ENCODE measurements at regions not wholly inside any gene's neighbourhood (a gene's known extent, or its start where the extent isn't known, plus 50 kb on each side); places are given as distances from the start of the nearest gene placed in this dataset.

- in situ Hi-C loops (cut with HindIII; ENCODE audit: low pct_ligation_motif_present, low pct_unique_long_range_greater_than_20kb, low sequenced_read_pairs) = no loop called here
- DNase-seq = no peak
Observed at GRCh38 chr10:29063806-29064644, 224.8 kb upstream of the LYZL1 start.

- in situ Hi-C loops (cut with HindIII; ENCODE audit: low pct_ligation_motif_present, low pct_unique_long_range_greater_than_20kb, low sequenced_read_pairs) = no loop called here
- no peak for DNase-seq
Observed at GRCh38 chr10:29064680-29065079, 224.2 kb upstream of the LYZL1 start.

GRCh38 chr10:29067161-29067560 is 221.7 kb upstream of the LYZL1 start:
- in situ Hi-C loops (cut with HindIII; ENCODE audit: low pct_ligation_motif_present, low pct_unique_long_range_greater_than_20kb, low sequenced_read_pairs) = no loop called here
- no peak for DNase-seq

- DNase-seq = no peak
- in situ Hi-C loops (cut with HindIII; ENCODE audit: low pct_ligation_motif_present, low pct_unique_long_range_greater_than_20kb, low sequenced_read_pairs) = no loop called here
Observed at GRCh38 chr10:29067628-29068027, 221.2 kb upstream of the LYZL1 start.

DNA sequence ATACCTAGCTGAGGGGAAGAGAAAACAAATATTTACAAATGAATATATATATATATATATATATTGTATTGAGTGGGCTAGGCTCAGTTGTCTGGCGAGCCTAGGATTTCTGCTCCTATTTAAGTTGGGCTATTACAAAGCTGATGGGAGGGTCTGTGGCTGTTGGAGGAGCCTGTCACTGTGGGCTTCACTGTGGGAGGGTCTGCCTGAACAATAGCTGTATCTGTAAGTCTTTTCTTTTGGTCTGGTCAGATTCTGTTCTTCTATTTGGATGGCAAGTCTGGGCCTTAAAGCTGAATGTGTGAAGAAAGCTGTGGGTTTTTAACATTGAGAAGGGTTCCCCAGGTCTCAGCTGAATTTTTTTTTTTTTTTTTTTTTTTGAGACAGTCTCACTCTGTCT is 220.6 kb upstream of the LYZL1 start:
- in situ Hi-C loops (cut with HindIII; ENCODE audit: low pct_ligation_motif_present, low pct_unique_long_range_greater_than_20kb, low sequenced_read_pairs) = no loop called here
- DNase-seq = no peak

GRCh38 chr10:29068966-29069365 is 219.9 kb upstream of the LYZL1 start:
- in situ Hi-C loops (cut with HindIII; ENCODE audit: low pct_ligation_motif_present, low pct_unique_long_range_greater_than_20kb, low sequenced_read_pairs) = no loop called here
- no peak for DNase-seq

DNA sequence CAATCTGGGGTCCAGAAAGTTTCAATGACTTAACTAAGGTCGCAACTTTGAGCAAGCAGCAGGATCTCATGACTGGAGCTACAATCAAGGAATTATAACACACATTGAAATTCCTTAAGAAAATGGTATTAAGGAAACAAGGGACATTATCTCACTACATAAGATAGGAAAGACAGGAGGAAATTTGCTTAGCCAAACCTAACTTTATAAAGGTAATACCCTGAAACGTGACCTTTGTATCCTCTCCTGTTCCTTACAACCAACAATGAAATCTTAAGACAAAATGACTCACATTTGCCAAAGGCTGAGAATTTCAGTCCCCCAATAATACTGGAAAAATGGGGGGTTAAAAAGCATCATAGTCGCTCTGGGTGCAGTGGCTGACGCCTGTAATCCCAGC is 218.9 kb upstream of the LYZL1 start:
- DNase-seq = no peak
- in situ Hi-C loops (cut with HindIII; ENCODE audit: low pct_ligation_motif_present, low pct_unique_long_range_greater_than_20kb, low sequenced_read_pairs) = no loop called here

DNA sequence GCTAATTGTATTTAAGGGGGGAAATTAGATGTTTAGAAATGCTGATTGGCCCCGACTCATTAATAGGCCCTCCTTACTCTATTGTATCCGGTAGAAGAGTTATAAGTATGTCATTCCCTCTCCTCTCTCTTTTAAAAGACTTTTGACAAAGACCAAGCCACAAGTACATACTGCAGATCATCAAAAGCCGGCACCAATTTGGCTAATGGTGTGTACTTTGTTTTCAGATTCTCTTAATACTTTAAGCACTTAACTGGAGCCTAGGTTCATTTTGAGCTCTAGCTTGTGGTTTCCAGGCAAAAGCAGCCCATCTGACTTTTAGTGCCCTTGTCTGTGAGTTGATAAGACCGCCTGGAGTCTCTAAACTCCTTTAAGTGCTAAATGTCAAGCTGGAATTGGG is 210.0 kb upstream of the LYZL1 start:
- in situ Hi-C loops (cut with HindIII; ENCODE audit: low pct_ligation_motif_present, low pct_unique_long_range_greater_than_20kb, low sequenced_read_pairs) = no loop called here
- no peak for DNase-seq

- in situ Hi-C loops (cut with HindIII; ENCODE audit: low pct_ligation_motif_present, low pct_unique_long_range_greater_than_20kb, low sequenced_read_pairs) = no loop called here
- DNase-seq = no peak
Observed at GRCh38 chr10:29081231-29081630, 207.6 kb upstream of the LYZL1 start.

DNA sequence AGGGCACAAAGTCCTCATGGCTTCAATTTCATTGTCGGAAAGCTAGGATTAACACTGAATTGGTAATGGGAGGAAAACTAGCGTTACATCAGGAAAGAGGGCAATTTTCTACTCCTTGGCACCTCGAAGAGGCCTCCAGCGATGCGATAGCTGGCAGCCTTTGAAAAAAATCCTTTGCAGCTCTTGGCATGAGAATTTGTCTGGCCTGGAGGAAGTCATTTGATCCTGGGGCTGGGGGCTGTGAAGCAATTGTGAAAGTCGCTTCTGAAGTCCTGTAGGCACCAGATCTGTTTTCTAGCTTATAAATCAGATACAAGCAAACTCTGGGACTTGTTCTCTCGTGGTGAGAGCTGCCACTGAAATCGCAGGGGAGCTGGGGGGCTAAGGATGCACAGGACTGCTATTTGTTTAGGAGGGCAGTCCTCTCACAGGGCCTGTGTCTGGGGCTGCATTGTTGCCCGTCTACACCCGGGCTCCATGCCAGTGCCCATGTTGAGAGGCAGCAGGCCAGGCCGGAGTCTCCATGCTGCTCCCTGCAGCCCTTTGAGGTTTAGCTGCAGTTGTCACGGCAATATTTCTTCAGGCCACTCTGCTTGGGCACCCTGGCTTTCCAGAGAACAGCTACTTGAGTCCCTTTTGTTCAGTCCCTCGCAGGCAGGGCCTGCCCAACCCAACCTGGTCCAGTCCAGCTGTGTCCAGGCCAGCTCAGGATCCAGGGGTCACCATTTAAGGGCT is 206.8 kb upstream of the LYZL1 start:
- no peak for DNase-seq
- in situ Hi-C loops (cut with HindIII; ENCODE audit: low pct_ligation_motif_present, low pct_unique_long_range_greater_than_20kb, low sequenced_read_pairs) = no loop called here

DNA sequence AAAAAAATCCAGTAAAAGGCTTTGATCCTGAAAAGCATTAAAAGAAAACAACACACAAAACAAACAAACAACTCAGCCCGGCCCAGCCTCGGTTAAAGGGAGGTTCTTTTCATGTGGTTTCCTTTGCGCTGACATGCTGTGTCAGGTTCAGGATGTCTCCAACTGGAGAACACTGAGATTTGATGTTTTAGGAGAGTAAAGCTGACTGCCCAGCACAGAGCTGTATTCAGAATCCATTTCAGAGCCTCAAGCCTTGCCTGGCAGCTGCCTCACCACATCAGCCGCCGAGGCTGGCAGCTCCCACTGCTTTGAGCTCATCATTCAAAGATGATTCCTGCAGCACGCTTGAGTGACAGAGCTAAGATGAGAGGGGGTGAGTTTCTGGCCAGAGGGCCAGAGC is 205.8 kb upstream of the LYZL1 start:
- DNase-seq = no peak
- in situ Hi-C loops (cut with HindIII; ENCODE audit: low pct_ligation_motif_present, low pct_unique_long_range_greater_than_20kb, low sequenced_read_pairs) = no loop called here

DNA sequence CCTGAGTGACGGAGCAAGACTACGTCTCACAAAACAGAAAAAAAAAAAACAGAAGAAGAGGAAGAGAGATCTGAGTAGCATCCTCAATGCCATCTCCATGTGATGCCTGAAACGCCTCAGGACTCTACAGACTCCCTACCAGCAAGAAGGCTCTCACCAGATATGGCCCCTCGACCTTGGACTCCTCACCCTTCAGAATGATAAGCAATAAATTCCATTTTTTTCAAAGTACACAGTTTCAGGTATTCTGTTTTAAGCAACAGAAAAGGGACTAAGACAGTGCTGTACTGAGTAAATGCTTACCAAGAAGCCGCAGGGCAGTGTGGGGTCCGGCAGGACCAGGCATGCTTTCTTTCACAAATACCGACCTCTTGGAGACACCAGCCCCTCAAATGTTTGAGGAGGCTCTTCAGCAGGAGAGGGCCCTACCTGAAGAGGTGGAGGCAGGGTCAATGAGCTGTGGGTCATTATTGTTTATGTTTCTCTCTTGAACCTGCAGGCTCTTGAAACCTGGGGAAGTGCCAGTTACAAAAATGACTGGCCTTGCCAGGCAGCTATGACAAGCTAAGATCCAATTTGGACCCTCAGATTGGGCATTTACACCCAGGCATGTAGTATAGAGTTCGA is 204.1 kb upstream of the LYZL1 start:
- no peak for DNase-seq
- in situ Hi-C loops (cut with HindIII; ENCODE audit: low pct_ligation_motif_present, low pct_unique_long_range_greater_than_20kb, low sequenced_read_pairs) = no loop called here

GRCh38 chr10:29089091-29089490 is 199.8 kb upstream of the LYZL1 start:
- in situ Hi-C loops (cut with HindIII; ENCODE audit: low pct_ligation_motif_present, low pct_unique_long_range_greater_than_20kb, low sequenced_read_pairs) = no loop called here
- no peak for DNase-seq

GRCh38 chr10:29096303-29096824 is 192.5 kb upstream of the LYZL1 start:
- in situ Hi-C loops (cut with HindIII; ENCODE audit: low pct_ligation_motif_present, low pct_unique_long_range_greater_than_20kb, low sequenced_read_pairs) = no loop called here
- DNase-seq = no peak

- DNase-seq = no peak
- in situ Hi-C loops (cut with HindIII; ENCODE audit: low pct_ligation_motif_present, low pct_unique_long_range_greater_than_20kb, low sequenced_read_pairs) = no loop called here
Observed at GRCh38 chr10:29098423-29098822, 190.4 kb upstream of the LYZL1 start.

- DNase-seq = no peak
- in situ Hi-C loops (cut with HindIII; ENCODE audit: low pct_ligation_motif_present, low pct_unique_long_range_greater_than_20kb, low sequenced_read_pairs) = no loop called here
Observed at GRCh38 chr10:29099001-29099400, 189.9 kb upstream of the LYZL1 start.

GRCh38 chr10:29099415-29099814 is 189.5 kb upstream of the LYZL1 start:
- in situ Hi-C loops (cut with HindIII; ENCODE audit: low pct_ligation_motif_present, low pct_unique_long_range_greater_than_20kb, low sequenced_read_pairs) = no loop called here
- DNase-seq = no peak

GRCh38 chr10:29100505-29100904 is 188.4 kb upstream of the LYZL1 start:
- in situ Hi-C loops (cut with HindIII; ENCODE audit: low pct_ligation_motif_present, low pct_unique_long_range_greater_than_20kb, low sequenced_read_pairs) = no loop called here
- no peak for DNase-seq

DNA sequence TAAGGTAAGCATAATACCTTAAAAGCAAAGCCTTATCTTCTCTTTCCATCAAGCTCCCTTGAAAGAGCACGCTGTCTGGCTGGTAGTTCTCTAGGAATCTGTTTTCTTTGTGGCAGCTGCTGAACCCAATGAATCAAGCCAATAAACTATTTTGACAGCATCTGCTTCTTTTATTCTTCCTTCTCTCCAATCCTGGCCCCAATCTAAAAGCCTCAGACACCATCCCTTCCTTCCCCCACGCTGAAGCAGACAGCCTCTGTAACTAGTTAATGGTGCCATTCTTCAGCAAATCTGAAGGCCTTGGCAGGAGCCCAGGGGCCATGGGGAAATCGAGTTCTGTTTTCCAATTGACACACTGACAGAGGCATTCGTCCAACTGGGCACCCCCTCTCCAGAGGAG is 186.6 kb upstream of the LYZL1 start:
- in situ Hi-C loops (cut with HindIII; ENCODE audit: low pct_ligation_motif_present, low pct_unique_long_range_greater_than_20kb, low sequenced_read_pairs) = no loop called here
- no peak for DNase-seq

Measured in ACHN (cell line).